Activated B cell treated with CpG ODN at 0.5 μM for 24 hours (primary cell): ENCODE measurements at regions not wholly inside any gene's neighbourhood (a gene's known extent, or its start where the extent isn't known, plus 50 kb on each side); places are given as distances from the start of the nearest gene placed in this dataset.
A peak's percentile ranks its signal among the peaks of the same experiment; 100 is the strongest.

Experiments
- ATAC-seq: fragments of 200-7000 bp; cut with Tn5 transposase; one replicate; pipeline ENCODE4 v1.10.0; 2021; ENCODE audit warnings: low read depth, mild to moderate bottlenecking, moderate library complexity
- CTCF ChIA-PET: fragments of 350-600 bp; sonication (Branson Sonifier 250); formaldehyde crosslinking; loops from one replicate; lab custom pipeline; 2021; ENCODE audit warnings: antibody characterized with exemption; lab: Charles Lee
- POLR2A ChIA-PET: fragments of 350-600 bp; sonication (Branson Sonifier 250); formaldehyde crosslinking; loops from one replicate; lab custom pipeline; 2021; ENCODE audit warnings: antibody characterized with exemption; lab: Charles Lee
- DNase-seq: peaks from one replicate; pipeline ENCODE4 v3.0.0; 2022
- H3K27ac Mint-ChIP-seq: one replicate; pipeline ENCODE4 v1.8.0; 2020; ENCODE audit warnings: mixed read lengths
- H3K27me3 Mint-ChIP-seq: one replicate; pipeline ENCODE4 v1.8.0; 2021; ENCODE audit warnings: mixed read lengths
- H3K36me3 Mint-ChIP-seq: one replicate; pipeline ENCODE4 v1.8.0; 2021; ENCODE audit warnings: low read depth, mixed read lengths
- H3K4me1 Mint-ChIP-seq: one replicate; pipeline ENCODE4 v1.8.0; 2021; ENCODE audit warnings: mixed read lengths
- H3K4me3 Mint-ChIP-seq: one replicate; pipeline ENCODE4 v1.8.0; 2020; ENCODE audit warnings: mild to moderate bottlenecking, mixed read lengths
- H3K9me3 Mint-ChIP-seq: one replicate; pipeline ENCODE4 v1.8.0; 2020; ENCODE audit warnings: mixed read lengths
- CTCF ChIP-seq: fragments of 200-600 bp; IDR thresholded peaks from one replicate; pipeline ENCODE4 v1.8.0; 2022; ENCODE audit warnings: antibody characterized with exemption, mild to moderate bottlenecking
- intact Hi-C: fragments of 100-400 bp; cut with micrococcal nuclease; formaldehyde crosslinking; loops from one replicate; pipeline ENCODE4 v1.15.1; 2024

- Mint-ChIP-seq H3K27me3 (no peaks in the 10 kb centered on the region), H3K27ac (no peak overlapping the region), H3K36me3 (peaks cover 80% of the 10 kb centered on the region), H3K9me3 (no peaks in the 10 kb centered on the region), H3K4me3 (no peak overlapping the region), H3K4me1 (peaks cover 65% of the 10 kb centered on the region)
- POLR2A ChIA-PET = interaction anchor here (0.7 kb wide), 1 partner anchor 11 kb away, joined by 9 read pairs; no protein-coding TSS in a partner anchor
- ATAC-seq (no peak), DNase-seq (no peak)
- TF ChIP-seq CTCF = no peak
- CTCF ChIA-PET = interaction anchor here (1.6 kb wide), 1 partner anchor 10 kb away, joined by 9 read pairs; no protein-coding TSS in a partner anchor
- intact Hi-C loops = no loop called here
These were observed 172.6 kb upstream of the KLF14 start for GRCh38 chr7:130906575-130906974.

- POLR2A ChIA-PET = interaction anchor here (0.7 kb wide), 1 partner anchor 1968 kb away, joined by 3 read pairs; no protein-coding TSS in a partner anchor
- H3K4me3 Mint-ChIP-seq = no peak overlapping the region
- H3K36me3 Mint-ChIP-seq = peaks cover 80% of the 10 kb centered on the region
- no peak overlapping the region for H3K27ac Mint-ChIP-seq
- CTCF ChIA-PET = interaction anchor here (1.6 kb wide), 1 partner anchor 11 kb away, joined by 9 read pairs; no protein-coding TSS in a partner anchor
- no peaks in the 10 kb centered on the region for H3K9me3 Mint-ChIP-seq
- no peak for DNase-seq
- intact Hi-C loops = no loop called here
- H3K4me1 Mint-ChIP-seq = peaks cover 65% of the 10 kb centered on the region
- TF ChIP-seq CTCF = no peak
- no peak for ATAC-seq
- no peaks in the 10 kb centered on the region for H3K27me3 Mint-ChIP-seq
These were observed 173.4 kb upstream of the KLF14 start for GRCh38 chr7:130907439-130907838.

- peaks cover 78% of the 10 kb centered on the region for H3K36me3 Mint-ChIP-seq
- H3K4me3 Mint-ChIP-seq = no peak overlapping the region
These were observed 174.5 kb upstream of the KLF14 start for GRCh38 chr7:130908345-130909160.

GRCh38 chr7:130909161-130909836, 175.3 kb upstream of the KLF14 start:
- H3K27ac Mint-ChIP-seq = peak overlapping the region; percentile 26
- no peaks in the 10 kb centered on the region for H3K9me3 Mint-ChIP-seq
- H3K4me1 Mint-ChIP-seq = peaks cover 64% of the 10 kb centered on the region
- DNase-seq = no peak
- no peak for ATAC-seq
- intact Hi-C loops = no loop called here
- CTCF ChIA-PET = interaction anchor here (2.4 kb wide), 1 partner anchor 13 kb away, joined by 10 read pairs; no protein-coding TSS in a partner anchor
- POLR2A ChIA-PET = interaction anchor here (0.5 to 1.1 kb wide), 2 partner anchors 13 to 38 kb away, joined by 3 to 6 read pairs; no protein-coding TSS in a partner anchor
- H3K4me3 Mint-ChIP-seq = peak overlapping the region; percentile 87
- no peak for TF ChIP-seq CTCF
- H3K27me3 Mint-ChIP-seq = no peaks in the 10 kb centered on the region
- H3K36me3 Mint-ChIP-seq = peaks cover 78% of the 10 kb centered on the region

More at GRCh38 chr7:130908345-130909160, 174.5 kb upstream of the KLF14 start:
- DNase-seq (no peak), ATAC-seq (no peak)
- intact Hi-C loops = no loop called here
- ChIA-PET POLR2A (interaction anchor here (0.5 to 1.1 kb wide), 2 partner anchors 14 to 38 kb away, joined by 3 to 6 read pairs; no protein-coding TSS in a partner anchor), CTCF (interaction anchor here (2.4 kb wide), 1 partner anchor 12 kb away, joined by 10 read pairs; no protein-coding TSS in a partner anchor)
- peaks cover 64% of the 10 kb centered on the region for H3K4me1 Mint-ChIP-seq
- no peaks in the 10 kb centered on the region for H3K27me3 Mint-ChIP-seq
- no peaks in the 10 kb centered on the region for H3K9me3 Mint-ChIP-seq
- no peak overlapping the region for H3K27ac Mint-ChIP-seq
- TF ChIP-seq CTCF = no peak
